Fibroblast of peridontal ligament (primary cell): ENCODE measurements at regions not wholly inside any gene's neighbourhood (a gene's known extent, or its start where the extent isn't known, plus 50 kb on each side); places are given as distances from the start of the nearest gene placed in this dataset.

Experiments used
- DNase-seq: peaks from one replicate; pipeline ENCODE4 v3.0.0-alpha.2; 2010; ENCODE audit errors: extremely low read depth

DNA sequence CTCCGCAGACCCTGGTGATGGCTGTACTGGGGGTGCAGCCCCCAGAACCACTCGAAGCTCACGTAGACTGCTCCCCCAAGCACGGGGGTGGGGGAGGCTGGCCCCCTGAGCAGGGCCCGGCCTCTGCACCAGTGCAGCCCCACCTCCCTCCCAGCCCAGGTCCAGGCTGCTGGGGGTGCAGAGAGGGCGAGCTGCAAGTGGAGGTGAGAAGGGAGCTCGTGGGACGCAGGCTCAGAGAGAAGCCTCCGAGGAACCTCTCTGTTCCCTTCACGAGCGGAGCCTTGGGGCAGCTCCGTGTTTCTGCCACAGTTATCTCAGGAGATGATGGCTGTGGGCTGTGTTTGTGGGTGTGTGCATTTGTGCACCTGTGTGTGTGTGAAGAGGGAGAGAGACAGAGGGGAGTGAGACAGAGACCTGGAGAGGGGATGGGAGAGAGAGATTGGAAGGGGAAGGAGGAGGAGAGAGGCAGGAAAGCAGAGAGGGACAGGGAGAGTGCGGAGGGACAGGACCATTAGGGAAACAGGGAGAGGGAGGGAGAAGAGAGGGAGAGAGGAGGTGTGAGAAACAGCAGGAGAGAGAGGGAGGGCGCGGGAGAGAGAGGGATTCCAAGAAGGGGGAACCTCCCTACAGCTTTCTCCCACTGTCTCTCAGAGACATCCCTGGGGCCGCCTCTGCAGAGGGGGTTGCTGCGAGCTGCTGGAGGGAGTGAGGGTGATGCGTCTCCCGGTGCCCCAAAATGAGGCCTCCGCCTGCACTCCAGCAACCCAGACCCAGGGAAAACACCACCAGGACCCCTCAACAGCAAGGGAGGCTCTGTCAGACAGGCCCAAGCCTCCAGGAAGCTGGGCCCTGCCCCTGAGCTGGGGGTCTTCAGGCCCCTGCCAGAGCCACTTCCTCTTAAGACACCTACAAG lies 1488.6 kb downstream of the BRD1 start:
- no peak for DNase-seq

DNA sequence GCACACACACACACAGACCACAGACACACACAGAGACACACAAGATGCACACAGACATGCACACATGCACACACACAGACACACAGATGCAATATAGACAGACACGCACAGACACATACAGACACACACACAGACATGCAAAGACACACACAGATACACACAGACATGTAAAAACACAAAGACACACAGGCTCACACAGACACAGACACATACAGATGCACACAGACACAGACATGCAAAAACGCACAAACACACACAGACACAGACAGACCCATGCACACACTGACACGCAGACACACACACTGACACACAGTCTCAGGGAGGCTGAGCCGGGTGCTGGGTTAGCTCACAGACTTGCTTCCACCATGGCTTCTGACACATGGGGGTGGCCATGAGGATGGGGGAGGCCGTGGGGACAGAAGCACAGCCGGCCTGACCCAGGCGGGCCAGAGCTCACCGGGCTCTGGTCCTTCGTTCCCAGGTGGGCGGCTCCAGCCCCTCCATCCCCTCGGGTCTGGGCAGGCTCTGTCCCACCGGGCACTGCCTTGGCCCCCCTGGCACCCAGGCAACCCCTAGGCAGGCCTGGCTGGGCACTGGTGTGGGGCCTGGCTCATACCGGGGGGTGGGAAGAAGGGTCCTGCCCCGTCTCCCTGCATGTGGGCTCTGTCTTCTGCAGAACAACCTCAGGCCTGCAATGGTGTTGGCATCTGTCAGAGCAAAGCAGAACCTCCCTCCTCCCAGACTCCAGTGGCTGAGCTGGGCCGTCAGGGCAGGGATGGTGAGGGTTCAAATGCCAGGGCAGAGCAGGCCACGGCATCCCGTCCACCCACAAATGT lies 1489.5 kb downstream of the BRD1 start:
- DNase-seq = no peak

DNA sequence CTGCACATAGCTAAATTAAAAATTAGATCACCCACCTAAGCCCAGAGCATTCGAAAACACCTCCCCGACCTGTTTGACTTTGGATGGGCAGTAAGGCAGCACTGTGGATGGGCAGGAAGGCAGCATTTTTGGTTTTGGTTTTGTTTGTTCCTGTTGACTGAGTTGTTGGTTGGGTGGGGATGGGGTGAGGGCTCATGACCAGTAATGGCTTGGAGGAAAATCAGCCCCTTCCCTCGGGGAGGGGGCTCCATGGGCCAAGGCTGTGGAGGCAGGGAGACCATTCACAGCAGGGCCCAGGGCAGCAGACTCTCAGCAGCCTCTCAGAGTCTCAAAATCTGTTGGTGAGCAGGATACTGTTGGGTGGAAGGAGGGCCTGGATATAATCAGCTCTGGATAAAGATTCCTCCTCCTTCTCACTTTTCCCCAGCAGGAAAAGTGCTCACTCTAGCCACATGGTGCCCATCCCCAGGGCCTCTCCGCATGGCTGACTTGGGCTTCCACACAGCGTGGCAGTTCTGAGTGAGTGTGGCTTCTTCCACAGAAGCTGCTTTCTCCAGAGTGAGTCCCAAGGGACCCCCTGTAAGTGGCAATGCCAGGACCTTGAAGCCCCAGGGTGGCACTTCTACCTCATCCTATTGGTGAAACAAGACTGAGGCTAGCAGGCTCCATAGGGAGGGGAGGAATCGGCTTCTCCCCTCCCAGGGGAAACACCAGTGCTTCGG lies 1491.2 kb downstream of the BRD1 start:
- no peak for DNase-seq

DNA sequence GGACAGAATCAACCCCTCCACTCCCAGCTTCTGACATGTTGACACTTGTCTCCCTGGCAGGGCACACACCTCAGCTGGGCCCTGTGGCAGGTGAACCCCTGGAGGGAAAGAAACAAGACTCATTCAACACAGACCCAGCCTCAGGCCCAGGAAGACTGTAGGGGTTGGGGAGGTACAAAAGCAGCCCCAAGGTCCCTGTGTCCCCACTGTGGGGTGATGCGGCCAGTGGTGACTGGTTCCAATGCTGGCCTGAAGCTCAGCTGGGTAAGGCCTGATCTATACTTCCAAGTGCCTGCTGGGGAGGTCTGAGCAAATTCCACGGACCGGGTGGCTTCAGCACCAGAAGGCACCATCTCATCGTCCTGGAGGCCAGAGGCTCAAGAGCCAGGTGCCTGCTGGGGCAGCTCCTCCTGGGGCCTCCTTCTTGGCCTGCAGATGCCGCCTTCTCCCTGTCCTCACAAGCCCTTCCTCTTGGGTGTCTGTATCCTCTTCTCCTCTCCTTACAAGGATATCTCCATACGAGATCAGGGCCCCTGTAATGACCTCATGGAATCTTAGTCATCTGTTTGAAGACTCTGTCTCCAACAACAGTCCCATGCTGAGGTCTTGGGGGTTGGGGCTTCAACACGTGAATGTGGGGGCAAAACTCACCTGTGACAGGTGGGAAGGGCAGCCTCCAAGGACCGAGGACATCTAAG lies 1492.1 kb downstream of the BRD1 start:
- no peak for DNase-seq

DNA sequence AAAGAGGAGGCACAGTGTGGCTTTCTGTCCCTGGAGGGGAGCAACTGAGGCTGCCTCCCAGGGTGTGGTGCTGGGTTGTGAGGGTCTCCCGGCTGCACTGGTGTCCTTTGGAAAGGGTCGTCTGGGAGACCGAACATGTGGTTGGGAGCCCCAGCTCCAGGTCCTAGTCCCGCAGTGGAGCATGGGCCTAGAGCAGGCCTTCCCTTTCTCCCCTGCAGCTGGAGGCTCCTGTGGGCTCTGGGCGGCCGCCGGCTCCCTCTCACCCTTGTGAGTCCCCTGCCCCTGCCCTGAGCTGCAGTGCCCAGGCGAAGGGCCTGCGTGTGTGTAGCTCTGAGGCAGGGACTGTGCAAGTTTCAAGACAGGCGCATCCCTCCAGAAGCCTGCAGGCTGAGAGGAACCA lies 1492.7 kb downstream of the BRD1 start:
- no peak for DNase-seq

DNA sequence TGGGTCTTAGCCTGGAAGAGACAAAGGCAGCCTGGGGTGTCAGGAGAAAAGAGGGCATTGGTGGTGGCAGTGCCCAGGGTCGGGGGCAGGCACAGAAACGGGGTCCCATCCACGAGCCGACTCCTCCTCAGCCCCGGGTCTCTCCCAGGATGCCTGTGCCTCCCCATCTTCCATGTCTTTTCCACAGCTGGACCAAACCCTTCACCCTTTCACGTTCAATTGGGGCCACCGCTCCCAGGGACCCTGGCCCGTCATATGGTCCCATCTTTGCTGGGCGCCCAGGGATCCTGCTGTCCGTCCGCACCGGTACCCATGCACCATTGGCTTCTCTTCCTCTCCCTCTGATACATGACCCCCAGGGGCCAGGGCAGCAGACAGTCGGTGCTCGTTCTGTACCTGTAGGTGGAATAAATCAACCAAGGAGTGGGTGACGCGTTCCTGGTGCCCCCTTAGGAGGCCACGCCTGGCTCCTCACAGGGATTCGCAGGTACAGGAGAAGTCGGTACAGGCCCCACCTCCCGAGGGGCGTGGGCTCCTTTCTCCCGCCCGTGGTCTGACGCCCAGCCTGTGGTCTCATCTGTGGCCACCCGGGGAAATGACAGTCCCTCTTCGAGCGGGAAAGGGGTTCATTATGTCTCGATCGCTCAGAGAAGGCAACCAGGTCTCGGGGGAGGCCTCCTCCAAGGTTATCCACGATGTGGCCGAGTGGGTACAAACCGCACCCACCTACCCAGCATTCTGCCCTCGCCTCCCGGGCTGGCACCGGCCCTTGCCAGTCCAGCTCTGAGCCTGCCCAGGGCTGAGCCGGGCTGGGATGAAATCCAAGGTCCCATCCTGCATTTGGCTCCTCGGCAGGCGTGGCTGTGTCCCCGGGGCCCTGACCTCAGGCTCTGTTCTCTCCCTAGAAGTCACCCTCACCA lies 1493.6 kb downstream of the BRD1 start:
- no peak for DNase-seq

DNA sequence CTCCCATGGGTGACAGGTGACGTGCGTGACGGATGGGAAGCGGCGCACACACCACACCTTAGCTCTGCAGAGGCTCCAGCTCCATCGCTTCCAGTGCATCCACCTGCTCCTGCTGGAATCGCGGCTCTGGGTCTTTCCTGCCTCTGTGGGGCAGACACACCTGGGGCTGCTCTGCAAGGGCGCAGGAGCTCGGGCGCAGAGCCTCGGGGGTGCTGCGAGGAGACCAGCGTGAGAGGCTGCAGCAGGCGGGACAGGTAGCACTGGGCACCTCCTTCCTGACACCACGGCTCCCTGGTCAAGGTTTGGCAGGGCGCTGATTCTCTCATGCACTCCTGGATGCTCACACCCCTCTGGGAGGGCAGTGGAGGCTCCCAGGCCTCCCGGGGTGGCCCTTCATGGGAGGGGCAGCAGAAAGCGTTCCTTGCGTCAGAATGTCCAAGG lies 1494.3 kb downstream of the BRD1 start:
- DNase-seq = no peak

DNA sequence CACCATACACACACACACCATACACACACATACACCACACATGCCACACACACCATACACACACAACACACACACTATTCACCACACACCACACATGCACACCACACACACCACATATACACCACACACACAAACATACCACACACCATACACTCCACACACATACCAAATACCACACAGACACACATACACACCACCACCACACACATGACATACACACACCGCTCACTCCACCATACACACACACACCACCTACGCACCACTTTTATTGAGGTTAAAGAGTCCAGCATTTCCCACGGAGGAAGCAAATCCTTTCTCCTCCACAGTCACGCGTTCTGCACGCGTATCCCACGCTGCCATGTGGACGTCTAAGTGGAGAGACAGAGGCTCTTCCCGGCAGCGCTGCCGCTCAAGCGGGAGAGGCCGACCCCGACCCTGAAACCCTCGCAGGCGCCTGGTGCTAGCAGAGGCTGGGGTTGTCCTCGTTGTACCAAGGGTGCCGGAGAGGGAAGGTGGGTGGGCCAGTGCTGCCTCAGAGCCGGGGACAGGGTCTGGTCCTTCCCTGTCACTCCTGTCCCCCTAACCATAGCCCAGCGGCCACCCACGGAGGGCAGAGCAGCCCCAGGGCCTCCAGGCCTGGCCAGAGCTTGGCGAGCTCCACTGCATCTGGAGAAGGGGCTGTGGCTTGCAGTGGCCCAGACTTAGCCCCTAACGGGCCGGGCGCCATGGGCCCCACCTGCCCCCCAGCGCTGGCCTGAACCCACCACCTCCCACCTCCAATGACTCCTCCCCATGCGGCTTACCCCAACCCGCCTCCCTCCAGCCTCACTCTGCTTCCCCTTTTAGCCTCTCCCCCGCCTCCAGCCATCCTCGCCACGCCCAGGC lies 1495.0 kb downstream of the BRD1 start:
- no peak for DNase-seq

DNA sequence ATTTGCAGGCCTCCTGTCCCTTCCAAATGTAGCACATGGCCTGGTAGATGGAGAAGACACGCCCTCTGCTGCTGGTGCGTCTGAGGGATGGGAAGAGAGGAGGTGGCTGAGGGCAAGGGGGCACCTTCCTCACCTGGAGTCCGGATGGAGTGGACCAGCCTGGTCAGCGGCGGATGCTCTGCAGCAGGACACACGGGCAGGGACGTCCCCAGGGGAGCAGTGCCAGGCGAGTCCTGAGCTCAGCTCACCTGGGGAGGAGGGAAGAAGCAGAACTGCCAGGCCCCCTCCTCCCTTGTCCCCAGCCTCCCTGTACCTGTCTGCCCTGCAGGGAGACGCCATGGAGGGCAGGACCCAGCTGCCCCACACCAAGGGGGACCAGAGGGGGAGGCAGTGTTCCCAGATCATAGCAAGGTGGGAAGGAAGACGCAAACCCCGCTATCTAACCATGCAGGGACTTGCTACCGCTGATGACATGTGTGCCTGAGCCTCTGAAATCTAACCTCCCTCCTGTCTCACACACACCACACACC lies 1495.9 kb downstream of the BRD1 start:
- no peak for DNase-seq

DNA sequence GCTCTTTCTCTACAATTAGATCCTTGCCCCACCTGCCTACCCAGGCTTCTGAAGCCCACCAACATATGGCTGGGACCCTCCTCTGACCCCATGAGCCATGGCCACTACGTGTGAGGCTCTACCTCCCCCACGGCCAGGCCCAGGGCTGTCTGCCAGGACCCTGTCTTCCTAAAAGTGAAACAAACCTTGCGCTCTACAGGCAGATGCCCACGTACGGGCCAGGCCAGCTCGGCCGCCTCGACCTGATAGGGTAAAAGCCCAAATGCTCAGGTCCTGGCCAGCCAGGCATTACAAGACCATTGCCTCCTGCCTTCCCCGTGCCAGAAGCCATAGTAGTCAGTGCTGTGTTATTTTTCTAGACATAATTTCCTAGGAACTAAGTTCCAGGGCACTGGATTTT lies 1496.4 kb downstream of the BRD1 start:
- DNase-seq = no peak

DNA sequence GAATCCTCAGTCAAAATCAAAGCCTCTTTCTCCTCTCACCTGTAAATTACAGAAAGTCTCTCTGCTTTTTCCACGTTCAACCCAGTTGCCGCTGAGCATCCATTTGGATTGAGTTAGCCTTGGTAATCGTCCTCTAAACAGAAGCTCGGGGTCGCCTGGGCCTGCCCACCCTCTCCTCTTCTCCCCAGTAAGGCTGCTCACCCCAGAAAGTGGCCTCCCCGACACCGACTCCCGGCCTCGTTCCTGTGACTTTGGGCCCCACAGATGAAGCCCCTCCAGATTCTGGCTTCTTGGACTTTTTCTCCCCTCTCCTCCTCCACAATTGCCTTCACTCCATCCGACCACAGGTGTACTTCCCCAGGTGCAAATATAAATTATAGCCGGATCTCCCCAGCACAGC lies 1500.0 kb downstream of the BRD1 start:
- DNase-seq = no peak

DNA sequence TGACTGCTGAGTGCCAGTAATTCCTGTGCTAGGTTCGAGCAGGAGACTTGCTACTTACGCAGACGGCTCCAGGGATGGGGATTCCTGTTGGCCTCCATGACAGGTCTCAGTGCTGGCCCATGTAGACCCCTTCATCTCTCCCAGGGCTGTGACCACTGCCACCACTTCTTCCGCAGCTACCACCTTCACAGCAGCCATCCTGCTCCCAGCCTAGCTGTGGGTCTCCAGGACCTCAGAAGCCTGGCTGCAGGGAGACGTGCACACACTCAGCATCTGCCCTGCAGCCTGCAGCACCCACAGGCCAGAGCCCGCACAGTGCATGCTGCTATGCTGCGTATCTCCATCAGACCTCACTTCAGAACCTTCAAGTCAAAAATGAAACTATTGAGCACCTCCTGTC lies 1503.9 kb downstream of the BRD1 start:
- no peak for DNase-seq

DNA sequence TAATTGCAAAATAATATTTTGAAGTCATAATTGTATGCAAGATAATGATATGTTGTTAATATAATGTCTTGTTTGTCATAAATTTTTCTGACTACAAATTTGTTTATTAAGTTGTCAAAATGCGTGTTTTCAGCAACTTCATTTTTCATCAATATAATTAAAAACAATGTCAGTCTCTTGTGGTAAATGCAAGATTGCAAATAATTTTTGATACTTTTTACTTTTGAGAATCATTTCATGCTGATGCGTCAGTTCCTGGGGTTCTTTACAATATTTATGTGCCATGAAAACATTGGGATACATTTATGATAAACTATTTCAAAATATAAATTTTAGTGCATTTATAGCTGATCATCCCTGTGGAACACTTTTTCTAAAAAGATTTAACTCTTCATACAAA lies 1504.8 kb downstream of the BRD1 start:
- no peak for DNase-seq

DNA sequence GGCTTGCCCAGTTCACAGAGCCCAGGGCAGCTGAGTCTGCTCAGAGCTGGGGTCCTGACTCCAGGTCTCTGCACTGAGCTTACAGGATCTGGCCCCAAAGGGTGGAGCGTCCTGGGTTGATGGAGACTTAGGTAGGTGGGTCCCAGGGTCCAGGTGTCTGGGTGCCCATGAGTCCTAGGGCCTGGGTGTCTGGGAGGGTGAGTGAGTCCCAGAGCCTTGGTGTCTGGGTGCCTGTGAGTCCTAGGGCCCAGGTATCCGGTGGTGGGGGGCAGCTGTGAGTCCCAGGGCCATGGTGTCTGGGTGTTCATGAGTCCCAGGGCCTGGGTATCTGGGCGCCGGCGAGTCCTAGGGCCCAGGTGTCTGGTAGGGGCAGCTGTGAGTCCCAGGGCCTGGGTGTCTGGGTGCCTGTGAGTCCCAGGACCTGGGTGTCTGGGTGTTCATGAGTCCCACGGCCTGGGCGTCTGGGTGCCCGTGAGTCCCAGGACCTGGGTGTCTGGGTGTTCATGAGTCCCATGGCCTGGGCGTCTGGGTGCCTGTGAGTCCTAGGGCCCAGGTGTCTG lies 1505.6 kb downstream of the BRD1 start:
- DNase-seq = no peak

DNA sequence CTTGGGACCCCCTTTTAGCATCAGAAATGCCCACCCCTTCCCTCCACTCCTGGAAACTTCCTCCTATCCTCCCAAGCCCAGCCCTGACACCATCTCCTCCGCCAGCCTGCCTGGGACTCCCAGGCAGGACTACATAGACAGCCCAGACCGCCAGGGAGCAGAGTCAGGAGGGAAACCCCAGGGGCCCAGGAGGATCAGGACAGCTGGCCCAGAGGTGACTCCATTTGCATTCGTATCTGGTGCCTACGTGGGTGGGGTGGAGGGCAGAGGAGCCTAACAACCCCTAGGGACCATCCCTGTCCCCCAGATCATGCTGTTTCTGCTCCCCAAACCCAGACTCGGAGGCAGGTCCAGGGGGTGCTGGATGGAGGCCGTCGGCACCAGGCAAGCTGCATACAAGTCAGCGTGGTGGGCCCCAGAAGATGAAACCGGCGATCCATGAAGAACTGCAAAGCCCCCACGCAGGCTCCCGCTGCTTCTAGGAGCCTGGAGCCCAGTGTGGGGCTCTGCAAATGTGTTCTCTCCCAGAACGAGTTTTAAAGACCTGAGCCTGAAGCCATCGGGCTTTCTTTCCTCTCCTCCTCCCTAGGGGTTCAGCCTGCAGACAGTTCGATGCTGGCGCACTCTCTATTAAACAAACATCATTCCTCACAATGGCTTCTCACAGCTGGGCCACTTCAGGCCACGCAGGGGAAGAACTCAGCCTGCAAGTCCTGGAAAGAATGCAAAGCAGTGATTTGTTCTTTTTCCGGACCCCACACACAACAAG lies 1506.8 kb downstream of the BRD1 start:
- no peak for DNase-seq

DNA sequence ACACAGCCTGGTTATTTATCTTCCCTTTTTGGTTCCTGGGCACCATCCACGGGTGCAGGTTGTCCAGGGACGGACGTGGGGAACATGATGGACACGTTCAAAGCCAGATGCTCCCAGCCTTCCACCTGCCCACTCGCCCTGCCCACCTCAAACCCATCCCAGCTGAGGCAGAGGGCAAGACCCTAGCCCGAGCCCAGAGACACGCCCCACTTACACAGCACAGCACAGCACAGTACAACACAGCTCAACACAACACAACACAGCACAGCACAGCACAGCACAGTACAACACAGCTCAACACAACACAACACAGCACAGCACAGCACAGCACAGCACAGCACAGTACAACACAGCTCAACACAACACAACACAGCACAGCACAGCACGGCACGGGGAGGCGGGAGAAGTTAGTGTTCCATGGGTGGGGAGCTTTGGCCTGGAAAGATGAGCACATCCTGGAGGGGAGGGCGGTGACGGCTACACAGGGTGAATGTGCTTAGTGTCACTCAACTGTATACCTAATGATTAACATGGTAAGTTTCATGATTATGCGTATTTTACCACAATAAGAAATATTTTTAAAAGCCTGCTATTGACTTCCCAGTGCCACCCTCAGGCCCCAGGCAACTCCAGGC lies 1507.5 kb downstream of the BRD1 start:
- no peak for DNase-seq

DNA sequence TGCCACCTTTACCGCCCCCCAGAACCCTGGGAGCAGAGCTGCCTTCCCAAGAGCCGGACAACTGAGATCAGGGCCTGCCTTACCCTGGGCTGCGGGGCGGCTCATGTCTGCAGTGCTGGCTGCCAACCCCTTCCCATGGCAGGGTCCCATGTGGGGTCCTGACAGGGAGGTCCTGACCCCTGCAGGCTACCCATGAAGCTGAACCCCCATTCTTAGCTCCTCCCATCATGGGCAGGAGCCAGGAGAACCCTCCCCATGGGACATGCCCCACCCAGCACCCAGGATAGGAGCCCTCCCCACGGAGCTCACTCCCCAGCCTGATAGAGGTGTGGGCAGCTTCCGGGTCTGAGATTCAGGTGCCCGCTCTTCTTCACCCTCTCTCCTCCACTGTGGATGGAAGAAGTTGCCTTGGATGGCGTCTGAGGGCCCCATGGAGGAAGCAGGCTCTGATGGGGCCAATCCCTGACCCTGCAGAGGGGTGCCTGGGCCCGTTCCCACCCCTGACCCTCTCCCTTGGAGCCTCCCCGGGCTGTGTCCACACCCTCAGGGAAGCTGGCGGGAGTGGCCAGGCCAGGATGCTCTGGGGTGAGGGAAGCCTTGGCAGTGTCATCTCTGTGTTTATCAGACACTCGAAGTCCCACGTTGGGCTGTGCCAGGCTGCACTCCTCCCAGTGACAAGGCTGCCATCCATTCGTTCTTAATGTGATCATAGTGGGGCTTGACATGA lies 1508.2 kb downstream of the BRD1 start:
- no peak for DNase-seq
